Stimulated activated effector memory CD8-positive, alpha-beta T cell treated with anti-CD3 and anti-CD28 coated beads, Interleukin-12 subunit alpha, Interleukin-12 subunit beta, amount 100 ng/mL, for 72 hours (primary cell): ENCODE measurements at regions not wholly inside any gene's neighbourhood (a gene's known extent, or its start where the extent isn't known, plus 50 kb on each side); places are given as distances from the start of the nearest gene placed in this dataset.

Experiments
- ATAC-seq: fragments of 150-1000 bp; cut with Tn5 transposase; 2 replicates; pipeline ENCODE4 v1.10.0; 2021
- DNase-seq, 2 donors: peaks; one replicate each; pipeline ENCODE4 v3.0.0; 2021 to 2022; ENCODE audit warnings: low spot score in 2 of 2
- H3K27ac Mint-ChIP-seq: one replicate; pipeline ENCODE4 v1.8.0; 2022; ENCODE audit warnings: mild to moderate bottlenecking, mixed read lengths
- H3K36me3 Mint-ChIP-seq: one replicate; pipeline ENCODE4 v1.8.0; 2022; ENCODE audit warnings: mild to moderate bottlenecking, mixed read lengths
- H3K4me1 Mint-ChIP-seq: one replicate; pipeline ENCODE4 v1.8.0; 2022; ENCODE audit warnings: mixed read lengths
- H3K4me3 Mint-ChIP-seq: one replicate; pipeline ENCODE4 v1.8.0; 2022; ENCODE audit warnings: mild to moderate bottlenecking, mixed read lengths
- H3K9me3 Mint-ChIP-seq: one replicate; pipeline ENCODE4 v1.8.0; 2022; ENCODE audit warnings: mixed read lengths

- H3K36me3 Mint-ChIP-seq: no peaks in the 10 kb centered on the region
- H3K4me3 Mint-ChIP-seq: no peak overlapping the region
- no peak overlapping the region for H3K27ac Mint-ChIP-seq
- no peak for ATAC-seq
- H3K4me1 Mint-ChIP-seq: no peaks in the 10 kb centered on the region
- no peak for DNase-seq
- H3K9me3 Mint-ChIP-seq: peaks cover 11% of the 10 kb centered on the region
Observed at GRCh38 chr13:109390391-109390790, 396.0 kb downstream of the IRS2 start.

DNA sequence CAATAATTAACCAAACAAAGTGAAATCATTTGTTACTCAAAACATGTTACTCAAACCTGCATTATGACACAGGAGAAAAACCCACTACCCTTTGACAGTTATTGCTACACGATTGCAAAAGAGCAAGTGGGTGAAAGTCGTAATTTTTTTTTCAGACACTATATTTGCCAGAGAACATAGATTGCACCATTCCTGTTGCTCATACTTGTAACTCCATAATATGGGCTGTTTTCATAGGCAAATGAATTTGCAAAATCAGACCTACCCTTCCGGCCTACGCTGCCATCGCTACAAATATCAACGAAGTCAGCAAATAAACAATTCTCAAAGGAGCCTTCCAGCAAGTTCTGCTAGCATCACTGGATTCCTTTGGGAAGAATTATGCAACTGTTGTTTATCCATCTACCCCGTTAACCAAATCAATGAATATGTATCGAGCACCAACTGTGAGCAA, 396.5 kb downstream of the IRS2 start:
- no peak overlapping the region for H3K27ac Mint-ChIP-seq
- no peak for DNase-seq
- no peak overlapping the region for H3K4me3 Mint-ChIP-seq
- peaks cover 11% of the 10 kb centered on the region for H3K9me3 Mint-ChIP-seq
- ATAC-seq: no peak
- H3K4me1 Mint-ChIP-seq: no peaks in the 10 kb centered on the region
- H3K36me3 Mint-ChIP-seq: no peaks in the 10 kb centered on the region

GRCh38 chr13:109389456-109389855, 396.9 kb downstream of the IRS2 start:
- peaks cover 11% of the 10 kb centered on the region for H3K9me3 Mint-ChIP-seq
- no peaks in the 10 kb centered on the region for H3K36me3 Mint-ChIP-seq
- no peak overlapping the region for H3K4me3 Mint-ChIP-seq
- H3K4me1 Mint-ChIP-seq: no peaks in the 10 kb centered on the region
- no peak for ATAC-seq
- H3K27ac Mint-ChIP-seq: no peak overlapping the region
- no peak for DNase-seq

- no peaks in the 10 kb centered on the region for H3K36me3 Mint-ChIP-seq
- peaks cover 9% of the 10 kb centered on the region for H3K9me3 Mint-ChIP-seq
- no peak for DNase-seq
- H3K4me1 Mint-ChIP-seq: no peaks in the 10 kb centered on the region
- H3K4me3 Mint-ChIP-seq: no peak overlapping the region
- H3K27ac Mint-ChIP-seq: no peak overlapping the region
- ATAC-seq: no peak
Observed at GRCh38 chr13:109387471-109387870, 398.9 kb downstream of the IRS2 start.

DNA sequence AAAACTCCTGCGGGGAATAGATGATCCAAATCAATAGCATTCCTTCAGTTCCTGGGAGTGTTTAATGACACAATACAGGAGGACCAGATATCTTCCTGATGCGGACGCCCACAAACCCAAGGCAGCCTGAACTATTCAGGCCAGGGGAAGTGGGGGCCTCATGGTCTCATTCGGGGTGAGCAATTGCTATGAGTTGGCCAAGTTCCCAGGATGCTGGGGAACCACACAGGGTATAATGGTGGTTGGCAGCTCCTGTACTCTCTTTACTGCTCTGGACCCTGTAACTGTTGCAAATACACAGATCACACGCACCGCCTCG, 401.2 kb downstream of the IRS2 start:
- peaks cover 3% of the 10 kb centered on the region for H3K9me3 Mint-ChIP-seq
- no peak overlapping the region for H3K27ac Mint-ChIP-seq
- DNase-seq: no peak
- ATAC-seq: no peak
- H3K4me3 Mint-ChIP-seq: no peak overlapping the region
- H3K36me3 Mint-ChIP-seq: no peaks in the 10 kb centered on the region
- no peaks in the 10 kb centered on the region for H3K4me1 Mint-ChIP-seq

DNA sequence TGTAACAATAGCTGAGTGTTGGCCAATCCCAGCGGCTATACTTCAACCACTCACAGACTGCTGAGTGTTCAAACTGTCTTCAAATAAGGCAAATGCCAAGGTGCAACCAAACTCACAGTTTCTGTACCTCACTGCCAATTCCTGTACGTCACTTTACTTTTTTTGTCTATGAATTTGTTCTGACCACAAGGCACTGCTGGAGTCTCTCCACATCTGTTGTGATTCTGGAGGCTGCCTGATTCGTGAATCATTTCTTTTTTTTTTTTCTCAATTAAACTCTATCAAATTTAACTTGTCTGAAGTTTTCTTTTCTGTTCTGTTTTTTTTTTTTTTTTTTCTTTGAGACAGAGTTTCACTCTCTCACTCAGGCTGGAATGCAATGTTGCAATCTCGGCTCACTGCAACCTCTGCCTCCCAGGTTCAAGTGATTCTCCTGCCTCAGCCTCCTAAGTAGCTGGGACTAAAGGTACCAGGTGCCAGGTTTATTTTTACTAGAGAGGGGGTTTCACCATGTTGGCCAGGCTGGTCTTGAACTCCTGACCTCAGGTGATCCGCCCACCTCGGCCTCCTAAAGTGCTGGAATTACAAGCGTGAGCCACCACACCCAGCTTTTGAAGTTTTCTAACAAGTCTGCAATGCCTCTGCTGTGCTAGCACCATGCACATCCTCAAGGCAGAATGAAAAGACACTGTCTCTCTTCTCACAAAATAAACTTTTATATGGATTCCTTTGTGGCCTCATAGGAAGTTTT, 401.7 kb downstream of the IRS2 start:
- Mint-ChIP-seq H3K36me3 (no peaks in the 10 kb centered on the region), H3K4me1 (no peaks in the 10 kb centered on the region)

DNA sequence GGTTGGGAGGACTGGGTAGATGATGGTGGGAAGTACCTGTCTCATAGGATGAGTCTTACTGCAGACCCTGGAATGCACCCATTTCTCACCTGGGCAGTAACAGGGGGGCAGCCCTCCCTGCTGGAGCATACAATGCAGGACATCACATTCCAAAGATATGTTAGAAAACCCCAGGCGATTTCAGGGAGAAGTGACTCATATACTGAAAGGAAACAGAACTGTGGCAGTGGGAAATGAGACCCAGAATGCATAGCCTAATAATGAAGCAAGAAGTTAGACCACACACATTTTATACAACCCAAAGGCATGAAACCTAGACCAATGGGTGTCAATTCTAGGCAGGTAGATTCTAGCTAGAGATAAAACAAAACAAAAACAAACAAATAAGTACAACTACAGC, 402.7 kb downstream of the IRS2 start:
- no peaks in the 10 kb centered on the region for H3K4me1 Mint-ChIP-seq
- no peak for DNase-seq

More for the DNA sequence above, 401.7 kb downstream of the IRS2 start:
- DNase-seq (no peak), ATAC-seq (no peak)
- peaks cover 3% of the 10 kb centered on the region for H3K9me3 Mint-ChIP-seq
- H3K4me3 Mint-ChIP-seq: no peak overlapping the region
- H3K27ac Mint-ChIP-seq: no peak overlapping the region

GRCh38 chr13:109381546-109382180, 404.7 kb downstream of the IRS2 start:
- ATAC-seq (no peak), DNase-seq (no peak)
- no peak overlapping the region for H3K27ac Mint-ChIP-seq
- H3K4me1 Mint-ChIP-seq: no peaks in the 10 kb centered on the region
- H3K9me3 Mint-ChIP-seq: peaks cover 3% of the 10 kb centered on the region
- H3K36me3 Mint-ChIP-seq: no peaks in the 10 kb centered on the region
- no peak overlapping the region for H3K4me3 Mint-ChIP-seq

More for the DNA sequence above, 402.7 kb downstream of the IRS2 start:
- Mint-ChIP-seq H3K36me3 (no peaks in the 10 kb centered on the region), H3K27ac (no peak overlapping the region), H3K9me3 (peaks cover 3% of the 10 kb centered on the region), H3K4me3 (no peak overlapping the region)
- ATAC-seq: no peak

GRCh38 chr13:109380457-109380856, 405.9 kb downstream of the IRS2 start:
- peaks cover 3% of the 10 kb centered on the region for H3K9me3 Mint-ChIP-seq
- DNase-seq: no peak

DNA sequence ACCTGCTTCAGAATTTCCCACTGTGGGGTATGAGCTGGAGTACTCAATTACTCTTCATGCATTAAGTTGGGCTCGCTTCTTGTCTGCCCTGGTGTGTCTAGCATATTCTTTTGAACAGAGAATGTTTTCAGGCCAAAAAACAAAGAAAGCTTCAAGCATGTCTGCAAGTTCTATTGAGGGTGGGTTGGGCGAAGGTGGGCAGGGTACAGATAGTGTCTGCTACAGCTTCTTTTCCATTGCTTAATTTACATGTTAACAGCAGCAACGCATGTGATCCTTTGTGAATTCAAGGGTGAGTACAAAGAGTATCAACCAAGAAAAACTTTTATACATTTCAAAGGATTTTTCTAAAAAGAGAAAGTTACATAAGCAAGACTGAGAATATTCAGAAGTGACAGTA, 406.5 kb downstream of the IRS2 start:
- H3K9me3 Mint-ChIP-seq: peaks cover 3% of the 10 kb centered on the region
- H3K4me1 Mint-ChIP-seq: no peaks in the 10 kb centered on the region
- ATAC-seq: no peak
- no peak for DNase-seq
- H3K27ac Mint-ChIP-seq: no peak overlapping the region
- H3K36me3 Mint-ChIP-seq: no peaks in the 10 kb centered on the region
- H3K4me3 Mint-ChIP-seq: no peak overlapping the region

More at GRCh38 chr13:109380457-109380856, 405.9 kb downstream of the IRS2 start:
- no peak for ATAC-seq
- no peaks in the 10 kb centered on the region for H3K36me3 Mint-ChIP-seq
- H3K4me3 Mint-ChIP-seq: no peak overlapping the region
- H3K27ac Mint-ChIP-seq: no peak overlapping the region
- H3K4me1 Mint-ChIP-seq: no peaks in the 10 kb centered on the region

- H3K4me3 Mint-ChIP-seq: no peak overlapping the region
- H3K36me3 Mint-ChIP-seq: no peaks in the 10 kb centered on the region
- no peak for DNase-seq
- H3K9me3 Mint-ChIP-seq: no peaks in the 10 kb centered on the region
- H3K4me1 Mint-ChIP-seq: no peaks in the 10 kb centered on the region
- no peak overlapping the region for H3K27ac Mint-ChIP-seq
- ATAC-seq: no peak
Observed at GRCh38 chr13:109376936-109377335, 409.4 kb downstream of the IRS2 start.

DNA sequence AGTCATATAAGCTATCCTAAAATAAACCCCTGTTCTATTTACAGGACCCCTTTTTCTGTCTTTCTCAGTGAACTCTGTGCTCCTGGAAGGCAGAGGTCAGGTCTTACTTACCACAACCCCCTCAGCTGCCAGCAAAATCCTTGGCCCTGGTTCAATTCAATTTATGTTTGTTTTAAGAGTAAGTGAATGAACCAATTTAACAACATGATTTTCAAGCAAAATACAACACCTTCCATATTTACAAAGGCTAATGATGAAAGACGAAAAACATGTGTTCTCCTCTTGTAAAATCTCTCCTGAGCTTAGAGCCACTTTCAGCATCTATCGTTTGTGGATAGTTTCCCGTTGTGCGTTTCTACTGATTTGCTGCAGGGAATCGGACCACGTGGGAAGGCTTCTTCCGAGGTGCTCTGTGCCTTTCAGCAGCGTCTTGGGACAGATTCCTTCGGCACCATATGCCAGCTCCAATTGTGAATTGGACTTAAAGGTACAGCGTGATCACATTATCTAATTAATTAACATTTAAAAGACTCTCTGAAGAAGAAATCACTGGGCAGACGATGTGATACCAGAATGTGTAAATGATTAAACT, 411.7 kb downstream of the IRS2 start:
- Mint-ChIP-seq H3K4me3 (no peak overlapping the region), H3K36me3 (no peaks in the 10 kb centered on the region), H3K4me1 (no peaks in the 10 kb centered on the region), H3K9me3 (no peaks in the 10 kb centered on the region), H3K27ac (no peak overlapping the region)
- ATAC-seq (no peak), DNase-seq (no peak)

- no peak for DNase-seq
- H3K36me3 Mint-ChIP-seq: no peaks in the 10 kb centered on the region
- no peak for ATAC-seq
- H3K9me3 Mint-ChIP-seq: no peaks in the 10 kb centered on the region
- no peaks in the 10 kb centered on the region for H3K4me1 Mint-ChIP-seq
- H3K4me3 Mint-ChIP-seq: no peak overlapping the region
- no peak overlapping the region for H3K27ac Mint-ChIP-seq
Observed at GRCh38 chr13:109372666-109373065, 413.7 kb downstream of the IRS2 start.

GRCh38 chr13:109371066-109371465, 415.3 kb downstream of the IRS2 start:
- no peak for DNase-seq
- no peaks in the 10 kb centered on the region for H3K36me3 Mint-ChIP-seq
- no peaks in the 10 kb centered on the region for H3K9me3 Mint-ChIP-seq
- no peak overlapping the region for H3K4me3 Mint-ChIP-seq
- ATAC-seq: no peak
- no peak overlapping the region for H3K27ac Mint-ChIP-seq
- H3K4me1 Mint-ChIP-seq: no peaks in the 10 kb centered on the region

- Mint-ChIP-seq H3K4me3 (no peak overlapping the region), H3K9me3 (no peaks in the 10 kb centered on the region), H3K4me1 (no peaks in the 10 kb centered on the region), H3K36me3 (no peaks in the 10 kb centered on the region), H3K27ac (no peak overlapping the region)
- ATAC-seq (no peak), DNase-seq (no peak)
Observed at GRCh38 chr13:109370496-109370895, 415.9 kb downstream of the IRS2 start.
